ENCODE measurements at regions not wholly inside any gene's neighbourhood (a gene's known extent, or its start where the extent isn't known, plus 50 kb on each side); places are given as distances from the start of the nearest gene placed in this dataset.

GRCh38 chr10:57769298-57769697 lies 498.4 kb downstream of the IPMK start:
- H3K4me1 ChIP-seq (ENCODE audit: insufficient read depth, low read length, poor library complexity, severe bottlenecking): no peaks in the 10 kb centered on the region
- H3K4me3 ChIP-seq (ENCODE audit: low read depth, low read length, poor library complexity, severe bottlenecking): no peak overlapping the region
- no peak for DNase-seq (ENCODE audit: low spot score)
- intact Hi-C loops (cut with micrococcal nuclease; ENCODE audit: unreplicated experiment): no loop called here
- TF ChIP-seq EZH2 (IDR thresholded peaks at IDR 0.05; ENCODE audit: borderline replicate concordance, low read depth, low read length, poor library complexity, severe bottlenecking) (no peak), CTCF (conservative IDR thresholded peaks at IDR 0.05; ENCODE audit: low read depth, low read length) (no peak)
- ChIA-PET CTCF (no interaction called here), POLR2A (ENCODE audit: low non-redundant PET) (no interaction called here)
- no TSS peak for BruUV-seq (replicated peaks)
- no peaks in the 10 kb centered on the region for H3K27me3 ChIP-seq (replicated peaks; ENCODE audit: insufficient read depth, low read depth, low read length, poor library complexity)
- no peaks in the 10 kb centered on the region for H3K36me3 ChIP-seq (ENCODE audit: insufficient read depth, low read length, poor library complexity, severe bottlenecking)
- H3K27ac ChIP-seq (ENCODE audit: low read depth, low read length, poor library complexity, severe bottlenecking): no peak overlapping the region
- peaks cover 7% of the 10 kb centered on the region for H3K9me3 ChIP-seq (ENCODE audit: low read depth, low read length, poor library complexity, severe bottlenecking)

GRCh38 chr10:57759777-57760176 lies 507.9 kb downstream of the IPMK start:
- intact Hi-C loops (cut with micrococcal nuclease; ENCODE audit: unreplicated experiment): no loop called here
- POLR2A ChIA-PET (ENCODE audit: low non-redundant PET): no interaction called here
- Histone ChIP-seq H3K9me3 (ENCODE audit: low read depth, low read length, poor library complexity, severe bottlenecking) (no peaks in the 10 kb centered on the region), H3K36me3 (ENCODE audit: insufficient read depth, low read length, poor library complexity, severe bottlenecking) (no peaks in the 10 kb centered on the region), H3K4me1 (ENCODE audit: insufficient read depth, low read length, poor library complexity, severe bottlenecking) (no peaks in the 10 kb centered on the region), H3K27ac (ENCODE audit: low read depth, low read length, poor library complexity, severe bottlenecking) (no peak overlapping the region), H3K27me3 (replicated peaks; ENCODE audit: insufficient read depth, low read depth, low read length, poor library complexity) (no peaks in the 10 kb centered on the region), H3K4me3 (ENCODE audit: low read depth, low read length, poor library complexity, severe bottlenecking) (no peak overlapping the region)
- BruUV-seq (replicated peaks): no TSS peak
- CTCF ChIA-PET: no interaction called here
- DNase-seq (ENCODE audit: low spot score): no peak
- TF ChIP-seq EZH2 (IDR thresholded peaks at IDR 0.05; ENCODE audit: borderline replicate concordance, low read depth, low read length, poor library complexity, severe bottlenecking): no peak
- no peak for TF ChIP-seq CTCF (conservative IDR thresholded peaks at IDR 0.05; ENCODE audit: low read depth, low read length)

GRCh38 chr10:57754803-57755202 lies 512.9 kb downstream of the IPMK start:
- TF ChIP-seq CTCF (conservative IDR thresholded peaks at IDR 0.05; ENCODE audit: low read depth, low read length): no peak
- TF ChIP-seq EZH2 (IDR thresholded peaks at IDR 0.05; ENCODE audit: borderline replicate concordance, low read depth, low read length, poor library complexity, severe bottlenecking): no peak
- H3K9me3 ChIP-seq (ENCODE audit: low read depth, low read length, poor library complexity, severe bottlenecking): peaks cover 4% of the 10 kb centered on the region
- intact Hi-C loops (cut with micrococcal nuclease; ENCODE audit: unreplicated experiment): no loop called here
- POLR2A ChIA-PET (ENCODE audit: low non-redundant PET): no interaction called here
- no peak for DNase-seq (ENCODE audit: low spot score)
- H3K27ac ChIP-seq (ENCODE audit: low read depth, low read length, poor library complexity, severe bottlenecking): no peak overlapping the region
- H3K4me1 ChIP-seq (ENCODE audit: insufficient read depth, low read length, poor library complexity, severe bottlenecking): no peaks in the 10 kb centered on the region
- no peaks in the 10 kb centered on the region for H3K36me3 ChIP-seq (ENCODE audit: insufficient read depth, low read length, poor library complexity, severe bottlenecking)
- no peak overlapping the region for H3K4me3 ChIP-seq (ENCODE audit: low read depth, low read length, poor library complexity, severe bottlenecking)
- CTCF ChIA-PET: no interaction called here
- no peaks in the 10 kb centered on the region for H3K27me3 ChIP-seq (replicated peaks; ENCODE audit: insufficient read depth, low read depth, low read length, poor library complexity)
- no TSS peak for BruUV-seq (replicated peaks)
